Glutamatergic neuron (in vitro differentiated cells): ENCODE measurements at regions not wholly inside any gene's neighbourhood (a gene's known extent, or its start where the extent isn't known, plus 50 kb on each side); places are given as distances from the start of the nearest gene placed in this dataset.

Experiments
- DNase-seq: peaks from one replicate; pipeline ENCODE4 v3.0.0; 2022
- H3K27ac Mint-ChIP-seq: one replicate; pipeline ENCODE4 v1.8.0; 2020; ENCODE audit warnings: mild to moderate bottlenecking, mixed read lengths, inconsistent platforms; ENCODE audit not compliant: unreplicated experiment
- H3K27me3 Mint-ChIP-seq: one replicate; pipeline ENCODE4 v1.8.0; 2020; ENCODE audit warnings: mild to moderate bottlenecking, moderate library complexity, mixed read lengths, inconsistent platforms; ENCODE audit not compliant: unreplicated experiment
- H3K36me3 Mint-ChIP-seq: one replicate; pipeline ENCODE4 v1.8.0; 2020; ENCODE audit warnings: mild to moderate bottlenecking, mixed read lengths, inconsistent platforms; ENCODE audit not compliant: unreplicated experiment
- H3K4me1 Mint-ChIP-seq: one replicate; pipeline ENCODE4 v1.8.0; 2020; ENCODE audit warnings: mild to moderate bottlenecking, low read depth, mixed read lengths, inconsistent platforms; ENCODE audit not compliant: unreplicated experiment
- H3K4me3 Mint-ChIP-seq: one replicate; pipeline ENCODE4 v1.8.0; 2020; ENCODE audit warnings: mild to moderate bottlenecking, mixed read lengths, inconsistent platforms; ENCODE audit not compliant: unreplicated experiment
- H3K9me3 Mint-ChIP-seq: one replicate; pipeline ENCODE4 v1.8.0; 2020; ENCODE audit warnings: mild to moderate bottlenecking, moderate library complexity, mixed read lengths, inconsistent platforms; ENCODE audit not compliant: unreplicated experiment
- CTCF ChIP-seq: fragments of 200-600 bp; sonication (generic); IDR thresholded peaks from one replicate; pipeline ENCODE4 v1.5.0; 2021; ENCODE audit not compliant: partially characterized antibody, unreplicated experiment

GRCh38 chr13:43992211-43992610, 112.5 kb downstream of the LACC1 start:
- H3K4me1 Mint-ChIP-seq, result peaks cover 11% of the 10 kb centered on the region
- H3K9me3 Mint-ChIP-seq, result peaks cover 5% of the 10 kb centered on the region
- no peak overlapping the region for H3K27ac Mint-ChIP-seq
- TF ChIP-seq CTCF, result no peak
- H3K36me3 Mint-ChIP-seq, result no peaks in the 10 kb centered on the region
- DNase-seq, result no peak
- no peak overlapping the region for H3K4me3 Mint-ChIP-seq
- H3K27me3 Mint-ChIP-seq, result peaks cover 6% of the 10 kb centered on the region

GRCh38 chr13:43994999-43995859, 115.5 kb downstream of the LACC1 start:
- Mint-ChIP-seq H3K36me3 (no peaks in the 10 kb centered on the region), H3K27ac (no peak overlapping the region), H3K9me3 (peaks cover 5% of the 10 kb centered on the region), H3K27me3 (peaks cover 6% of the 10 kb centered on the region), H3K4me3 (no peak overlapping the region), H3K4me1 (peaks cover 11% of the 10 kb centered on the region)
- TF ChIP-seq CTCF, result no peak
- no peak for DNase-seq

GRCh38 chr13:43996221-43996620, 116.5 kb downstream of the LACC1 start:
- TF ChIP-seq CTCF, result no peak
- Mint-ChIP-seq H3K4me3 (no peak overlapping the region), H3K4me1 (peaks cover 11% of the 10 kb centered on the region), H3K9me3 (peaks cover 5% of the 10 kb centered on the region), H3K27me3 (peaks cover 6% of the 10 kb centered on the region), H3K36me3 (no peaks in the 10 kb centered on the region), H3K27ac (no peak overlapping the region)
- no peak for DNase-seq

GRCh38 chr13:44003481-44003880, 123.8 kb downstream of the LACC1 start:
- DNase-seq, result no peak
- Mint-ChIP-seq H3K4me3 (no peak overlapping the region), H3K4me1 (peaks cover 2% of the 10 kb centered on the region), H3K9me3 (no peaks in the 10 kb centered on the region), H3K36me3 (no peaks in the 10 kb centered on the region), H3K27ac (no peak overlapping the region), H3K27me3 (no peaks in the 10 kb centered on the region)
- TF ChIP-seq CTCF, result no peak

GRCh38 chr13:44004878-44005277, 125.2 kb downstream of the LACC1 start:
- no peak for DNase-seq
- H3K27me3 Mint-ChIP-seq, result no peaks in the 10 kb centered on the region
- peaks cover 2% of the 10 kb centered on the region for H3K4me1 Mint-ChIP-seq
- no peaks in the 10 kb centered on the region for H3K36me3 Mint-ChIP-seq
- no peak for TF ChIP-seq CTCF
- no peak overlapping the region for H3K27ac Mint-ChIP-seq
- H3K9me3 Mint-ChIP-seq, result no peaks in the 10 kb centered on the region
- no peak overlapping the region for H3K4me3 Mint-ChIP-seq
